Panc1 (cell line): ENCODE measurements at regions not wholly inside any gene's neighbourhood (a gene's known extent, or its start where the extent isn't known, plus 50 kb on each side); places are given as distances from the start of the nearest gene placed in this dataset.

Experiments used
- ATAC-seq: fragments of 200-7000 bp; cut with Tn5 transposase; 2 replicates; pipeline ENCODE4 v1.9.1; 2020; ENCODE audit warnings: mild to moderate bottlenecking, moderate library complexity
- BruUV-seq: library from RNA; stranded (reverse); fragments of 400-500 nt; replicated peaks from 2 replicates; lab custom pipeline; 2021; lab: Mats Ljungman, UMichigan
- CTCF ChIA-PET: fragments of 300-600 bp; sonication (Branson Sonifier 250); formaldehyde crosslinking; loops from one replicate; lab custom pipeline; 2022; ENCODE audit warnings: antibody characterized with exemption; lab: Charles Lee
- POLR2A ChIA-PET: fragments of 300-600 bp; sonication (Branson Sonifier 250); formaldehyde crosslinking; loops from one replicate; lab custom pipeline; 2022; ENCODE audit warnings: antibody characterized with exemption; lab: Charles Lee
- DNase-seq: peaks from one replicate; pipeline ENCODE4 v3.0.0-alpha.2; 2010; ENCODE audit warnings: low read depth, low spot score
- H3K27ac ChIP-seq: 2 replicates; pipeline ENCODE4 v1.5.1; 2011; ENCODE audit warnings: mild to moderate bottlenecking, low read length, inconsistent platforms
- H3K27me3 ChIP-seq: fragments of 200-500 bp; sonication (Bioruptor generic); 2 replicates; pipeline ENCODE4 v1.6.0; 2014; ENCODE audit warnings: low read length, inconsistent platforms; ENCODE audit not compliant: control insufficient read depth, insufficient read depth
- H3K36me3 ChIP-seq: fragments of 200-500 bp; sonication (Bioruptor generic); 2 replicates; pipeline ENCODE4 v1.5.1; 2014; ENCODE audit warnings: inconsistent platforms, mild to moderate bottlenecking, low read length, moderate library complexity; ENCODE audit not compliant: control insufficient read depth, insufficient read depth
- H3K4me1 ChIP-seq: 2 replicates; pipeline ENCODE4 v1.5.1; 2011; ENCODE audit warnings: inconsistent platforms, mild to moderate bottlenecking, low read length, moderate library complexity; ENCODE audit not compliant: control insufficient read depth, insufficient read depth
- H3K4me3 ChIP-seq, 2 experiments: 2 replicates each; pipeline ENCODE4 v1.5.1; 2011 to 2012; ENCODE audit warnings: low read depth in 2 of 2, low read length in 2 of 2, mild to moderate bottlenecking in 2 of 2, inconsistent platforms in 1 of 2, moderate library complexity in 1 of 2
- H3K9me3 ChIP-seq: fragments of 200-500 bp; sonication (Bioruptor generic); 2 replicates; pipeline ENCODE4 v1.5.1; 2014; ENCODE audit warnings: low read depth, mild to moderate bottlenecking, inconsistent platforms, low read length, moderate library complexity; ENCODE audit not compliant: control insufficient read depth, insufficient read depth
- POLR2AphosphoS5 ChIP-seq: IDR thresholded peaks from 2 replicates; pipeline ENCODE4 v1.6.1; 2012; ENCODE audit warnings: mild to moderate bottlenecking, low read depth, low read length, moderate library complexity
- SIN3A ChIP-seq: IDR thresholded peaks from 2 replicates; pipeline ENCODE4 v1.6.1; 2012; ENCODE audit warnings: low read depth, mild to moderate bottlenecking, low read length, moderate library complexity, borderline replicate concordance; ENCODE audit not compliant: insufficient read depth
- TCF7L2 ChIP-seq: IDR thresholded peaks from 2 replicates; pipeline ENCODE4 v1.6.1; 2011; ENCODE audit warnings: mild to moderate bottlenecking, low read depth, low read length, inconsistent platforms
- in situ Hi-C: cut with HindIII; loops from 2 replicates; pipeline ENCODE4 v1.10.0; 2016; ENCODE audit warnings: low sequenced_read_pairs, low pct_unique_long_range_greater_than_20kb
- intact Hi-C: fragments of 100-400 bp; cut with micrococcal nuclease; formaldehyde crosslinking; loops from one replicate; pipeline ENCODE4 v1.10.0; 2022; ENCODE audit not compliant: unreplicated experiment
- TF ChIP-seq, protein P1 (sequence below), 2 experiments: IDR thresholded peaks; 2 replicates each; pipeline ENCODE4 v1.6.1; 2011 to 2012; ENCODE audit warnings: low read depth in 2 of 2, control low read depth in 1 of 2, low read length in 1 of 2, mild to moderate bottlenecking in 1 of 2, moderate library complexity in 1 of 2; ENCODE audit not compliant: insufficient read depth in 1 of 2
- TF ChIP-seq, protein P2 (sequence below): fragments of 450-650 bp; IDR thresholded peaks from 2 replicates; pipeline ENCODE4 v1.5.1; 2017; ENCODE audit warnings: mild to moderate bottlenecking

DNA sequence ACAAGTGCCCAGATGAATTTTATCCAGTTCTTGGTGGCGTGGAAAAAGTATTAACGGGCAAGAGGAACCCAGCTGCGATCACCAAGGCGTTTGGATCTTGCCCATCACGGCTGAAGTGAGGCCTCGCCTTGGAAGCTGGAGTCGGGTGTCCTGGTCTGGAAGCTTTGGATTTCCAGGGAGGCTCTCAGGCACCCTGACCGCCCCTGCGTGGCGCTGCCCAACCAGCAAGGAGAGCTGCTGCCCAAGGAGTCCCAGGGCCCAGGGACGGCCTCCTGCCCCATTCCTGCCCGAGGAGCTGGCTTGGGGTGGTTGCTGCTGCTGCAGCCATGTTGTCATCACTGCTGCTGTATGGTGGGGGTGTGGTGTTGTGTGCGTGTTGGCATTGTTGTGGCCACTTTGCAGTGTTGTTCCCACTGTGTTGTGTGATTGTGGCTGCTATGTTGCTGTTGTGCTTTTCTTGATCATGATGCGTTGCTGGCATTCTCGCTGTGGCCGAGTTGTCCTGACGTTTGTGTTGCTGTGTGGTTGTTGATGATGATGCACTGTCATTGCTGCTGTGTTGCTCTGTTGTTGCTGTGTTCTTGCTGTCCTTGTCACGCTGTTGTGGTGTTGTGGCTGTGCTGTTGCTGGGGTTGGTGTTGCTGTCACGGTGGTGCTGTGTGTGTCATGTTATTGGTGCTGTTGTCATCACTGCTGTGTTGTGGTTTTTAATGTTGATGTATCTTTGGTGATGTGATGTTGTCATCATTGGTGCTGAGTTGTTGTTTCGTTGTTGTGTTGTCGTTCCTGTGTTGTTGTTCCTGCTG is 318.8 kb downstream of the C16orf95 start:
- BruUV-seq, result no TSS peak
- in situ Hi-C loops (no loop called here), intact Hi-C loops (no loop called here)
- no peak overlapping the region for H3K4me3 ChIP-seq
- DNase-seq (no peak), ATAC-seq (no peak)
- H3K9me3 ChIP-seq, result no peaks in the 10 kb centered on the region
- H3K4me1 ChIP-seq, result no peaks in the 10 kb centered on the region
- no peaks in the 10 kb centered on the region for H3K36me3 ChIP-seq
- ChIA-PET POLR2A (no interaction called here), CTCF (no interaction called here)
- H3K27ac ChIP-seq, result no peak overlapping the region
- TF ChIP-seq POLR2AphosphoS5, result no peak
- TF ChIP-seq, protein P1, sequence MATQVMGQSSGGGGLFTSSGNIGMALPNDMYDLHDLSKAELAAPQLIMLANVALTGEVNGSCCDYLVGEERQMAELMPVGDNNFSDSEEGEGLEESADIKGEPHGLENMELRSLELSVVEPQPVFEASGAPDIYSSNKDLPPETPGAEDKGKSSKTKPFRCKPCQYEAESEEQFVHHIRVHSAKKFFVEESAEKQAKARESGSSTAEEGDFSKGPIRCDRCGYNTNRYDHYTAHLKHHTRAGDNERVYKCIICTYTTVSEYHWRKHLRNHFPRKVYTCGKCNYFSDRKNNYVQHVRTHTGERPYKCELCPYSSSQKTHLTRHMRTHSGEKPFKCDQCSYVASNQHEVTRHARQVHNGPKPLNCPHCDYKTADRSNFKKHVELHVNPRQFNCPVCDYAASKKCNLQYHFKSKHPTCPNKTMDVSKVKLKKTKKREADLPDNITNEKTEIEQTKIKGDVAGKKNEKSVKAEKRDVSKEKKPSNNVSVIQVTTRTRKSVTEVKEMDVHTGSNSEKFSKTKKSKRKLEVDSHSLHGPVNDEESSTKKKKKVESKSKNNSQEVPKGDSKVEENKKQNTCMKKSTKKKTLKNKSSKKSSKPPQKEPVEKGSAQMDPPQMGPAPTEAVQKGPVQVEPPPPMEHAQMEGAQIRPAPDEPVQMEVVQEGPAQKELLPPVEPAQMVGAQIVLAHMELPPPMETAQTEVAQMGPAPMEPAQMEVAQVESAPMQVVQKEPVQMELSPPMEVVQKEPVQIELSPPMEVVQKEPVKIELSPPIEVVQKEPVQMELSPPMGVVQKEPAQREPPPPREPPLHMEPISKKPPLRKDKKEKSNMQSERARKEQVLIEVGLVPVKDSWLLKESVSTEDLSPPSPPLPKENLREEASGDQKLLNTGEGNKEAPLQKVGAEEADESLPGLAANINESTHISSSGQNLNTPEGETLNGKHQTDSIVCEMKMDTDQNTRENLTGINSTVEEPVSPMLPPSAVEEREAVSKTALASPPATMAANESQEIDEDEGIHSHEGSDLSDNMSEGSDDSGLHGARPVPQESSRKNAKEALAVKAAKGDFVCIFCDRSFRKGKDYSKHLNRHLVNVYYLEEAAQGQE (IDR thresholded peaks at IDR 0.05; ENCODE audit: insufficient read depth in 1 of 2, low read depth in 2 of 2, low read length in 1 of 2), result no peak
- TF ChIP-seq, protein P2, sequence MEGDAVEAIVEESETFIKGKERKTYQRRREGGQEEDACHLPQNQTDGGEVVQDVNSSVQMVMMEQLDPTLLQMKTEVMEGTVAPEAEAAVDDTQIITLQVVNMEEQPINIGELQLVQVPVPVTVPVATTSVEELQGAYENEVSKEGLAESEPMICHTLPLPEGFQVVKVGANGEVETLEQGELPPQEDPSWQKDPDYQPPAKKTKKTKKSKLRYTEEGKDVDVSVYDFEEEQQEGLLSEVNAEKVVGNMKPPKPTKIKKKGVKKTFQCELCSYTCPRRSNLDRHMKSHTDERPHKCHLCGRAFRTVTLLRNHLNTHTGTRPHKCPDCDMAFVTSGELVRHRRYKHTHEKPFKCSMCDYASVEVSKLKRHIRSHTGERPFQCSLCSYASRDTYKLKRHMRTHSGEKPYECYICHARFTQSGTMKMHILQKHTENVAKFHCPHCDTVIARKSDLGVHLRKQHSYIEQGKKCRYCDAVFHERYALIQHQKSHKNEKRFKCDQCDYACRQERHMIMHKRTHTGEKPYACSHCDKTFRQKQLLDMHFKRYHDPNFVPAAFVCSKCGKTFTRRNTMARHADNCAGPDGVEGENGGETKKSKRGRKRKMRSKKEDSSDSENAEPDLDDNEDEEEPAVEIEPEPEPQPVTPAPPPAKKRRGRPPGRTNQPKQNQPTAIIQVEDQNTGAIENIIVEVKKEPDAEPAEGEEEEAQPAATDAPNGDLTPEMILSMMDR, result no peak
- no peak for TF ChIP-seq TCF7L2
- TF ChIP-seq SIN3A, result no peak
- no peaks in the 10 kb centered on the region; the same call in 1 of the 2 replicates for H3K27me3 ChIP-seq

DNA sequence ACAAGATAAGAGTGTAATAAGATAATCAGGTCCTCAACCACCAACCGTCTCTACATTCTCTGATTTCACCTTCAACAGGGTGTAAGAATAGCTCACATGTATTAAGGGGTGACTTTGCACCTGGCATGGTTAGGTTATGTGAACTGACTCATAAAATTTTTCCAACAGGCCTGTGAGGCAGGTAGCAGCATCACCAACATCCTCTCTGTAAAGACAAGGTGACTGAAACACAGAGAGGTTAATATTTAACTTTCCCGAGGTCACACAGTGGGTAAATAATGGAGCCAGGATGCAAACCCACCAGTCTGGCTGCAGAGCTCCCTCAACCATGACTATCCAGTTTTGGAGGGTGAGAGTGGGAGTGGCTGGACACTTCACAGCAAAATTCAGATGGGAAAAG is 317.2 kb downstream of the C16orf95 start:
- ATAC-seq, result no peak

More for the DNA sequence above, 317.2 kb downstream of the C16orf95 start:
- Histone ChIP-seq H3K27ac (no peak overlapping the region), H3K9me3 (no peaks in the 10 kb centered on the region), H3K27me3 (no peaks in the 10 kb centered on the region; the same call in 1 of the 2 replicates), H3K4me1 (no peaks in the 10 kb centered on the region), H3K4me3 (no peak overlapping the region), H3K36me3 (no peaks in the 10 kb centered on the region)
- intact Hi-C loops, result no loop called here
- BruUV-seq, result no TSS peak
- POLR2A ChIA-PET, result no interaction called here
- in situ Hi-C loops, result no loop called here
- no peak for DNase-seq
- CTCF ChIA-PET, result no interaction called here
- TF ChIP-seq TCF7L2 (no peak), SIN3A (no peak), POLR2AphosphoS5 (no peak)
- TF ChIP-seq, protein P2, result no peak
- TF ChIP-seq, protein P1 (IDR thresholded peaks at IDR 0.05; ENCODE audit: insufficient read depth in 1 of 2, low read depth in 2 of 2, low read length in 1 of 2), result no peak
